Activated naive CD8-positive, alpha-beta T cell treated with anti-CD3 and anti-CD28 coated beads, Interleukin-2, amount 50 U/mL, for 24 hours (primary cell): ENCODE measurements at regions not wholly inside any gene's neighbourhood (a gene's known extent, or its start where the extent isn't known, plus 50 kb on each side); places are given as distances from the start of the nearest gene placed in this dataset.
"Not testable (repeated sequence)": the region's sequence is repeated elsewhere in the genome, so short reads cannot be mapped to it uniquely, and the experiment has no call there.

Experiments
- ATAC-seq: fragments of 150-1000 bp; cut with Tn5 transposase; one replicate; pipeline ENCODE4 v1.10.0; 2021
- DNase-seq: peaks from one replicate; pipeline ENCODE4 v3.0.0; 2021
- H3K27ac Mint-ChIP-seq: one replicate; pipeline ENCODE4 v1.8.0; 2021; ENCODE audit warnings: mild to moderate bottlenecking, mixed read lengths
- H3K27me3 Mint-ChIP-seq: one replicate; pipeline ENCODE4 v1.8.0; 2021; ENCODE audit warnings: mixed read lengths
- H3K36me3 Mint-ChIP-seq: one replicate; pipeline ENCODE4 v1.8.0; 2021; ENCODE audit warnings: low read depth, mixed read lengths
- H3K4me1 Mint-ChIP-seq: one replicate; pipeline ENCODE4 v1.8.0; 2021; ENCODE audit warnings: mixed read lengths
- H3K4me3 Mint-ChIP-seq: one replicate; pipeline ENCODE4 v1.8.0; 2021; ENCODE audit warnings: mild to moderate bottlenecking, moderate library complexity, mixed read lengths
- H3K9me3 Mint-ChIP-seq: one replicate; pipeline ENCODE4 v1.8.0; 2021; ENCODE audit warnings: mixed read lengths

- Mint-ChIP-seq H3K27ac (no peak overlapping the region), H3K9me3 (peaks cover 17% of the 10 kb centered on the region), H3K27me3 (no peaks in the 10 kb centered on the region), H3K36me3 (no peaks in the 10 kb centered on the region), H3K4me1 (no peaks in the 10 kb centered on the region), H3K4me3 (no peak overlapping the region)
- DNase-seq (no peak), ATAC-seq (no peak)
These were observed 62.6 kb downstream of the ZIC1 start for GRCh38 chr3:147471741-147472140.

GRCh38 chr3:147472846-147473245, 63.7 kb downstream of the ZIC1 start:
- no peaks in the 10 kb centered on the region for H3K36me3 Mint-ChIP-seq
- no peak for ATAC-seq
- no peaks in the 10 kb centered on the region for H3K4me1 Mint-ChIP-seq
- H3K9me3 Mint-ChIP-seq, result peaks cover 17% of the 10 kb centered on the region
- H3K27me3 Mint-ChIP-seq, result no peaks in the 10 kb centered on the region
- no peak overlapping the region for H3K4me3 Mint-ChIP-seq
- no peak for DNase-seq
- H3K27ac Mint-ChIP-seq, result no peak overlapping the region

GRCh38 chr3:147483145-147483544, 74.0 kb downstream of the ZIC1 start:
- no peaks in the 10 kb centered on the region for H3K27me3 Mint-ChIP-seq
- H3K36me3 Mint-ChIP-seq, result no peaks in the 10 kb centered on the region
- DNase-seq (no peak), ATAC-seq (no peak)
- H3K9me3 Mint-ChIP-seq, result peaks cover 14% of the 10 kb centered on the region
- no peak overlapping the region for H3K27ac Mint-ChIP-seq
- no peak overlapping the region for H3K4me3 Mint-ChIP-seq
- H3K4me1 Mint-ChIP-seq, result no peaks in the 10 kb centered on the region

DNA sequence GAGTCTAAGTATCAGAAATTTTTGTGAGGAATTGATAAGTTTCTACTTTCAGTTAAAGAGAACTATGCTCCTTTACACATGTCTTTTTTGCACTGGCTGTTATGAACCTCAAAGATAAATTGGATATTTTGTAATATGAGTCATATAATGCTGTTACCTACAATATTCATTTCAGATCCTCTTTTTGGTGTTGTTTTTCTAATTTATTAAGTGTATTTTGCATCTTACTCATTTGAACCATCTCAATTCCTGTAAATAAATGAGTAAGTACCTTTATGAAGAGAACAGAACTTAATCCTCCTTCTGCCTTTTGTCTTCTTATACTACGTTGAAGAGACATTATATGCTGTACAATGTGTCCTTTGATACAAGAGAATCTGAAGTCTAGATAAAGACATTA, 74.4 kb downstream of the ZIC1 start:
- H3K4me1 Mint-ChIP-seq, result no peaks in the 10 kb centered on the region
- H3K27me3 Mint-ChIP-seq, result no peaks in the 10 kb centered on the region
- H3K36me3 Mint-ChIP-seq, result no peaks in the 10 kb centered on the region
- ATAC-seq, result no peak
- H3K27ac Mint-ChIP-seq, result no peak overlapping the region
- no peak overlapping the region for H3K4me3 Mint-ChIP-seq
- DNase-seq, result no peak
- peaks cover 14% of the 10 kb centered on the region for H3K9me3 Mint-ChIP-seq

GRCh38 chr3:147493065-147493464, 83.9 kb downstream of the ZIC1 start:
- no peaks in the 10 kb centered on the region for H3K9me3 Mint-ChIP-seq
- DNase-seq (no peak), ATAC-seq (no peak)
- no peaks in the 10 kb centered on the region for H3K36me3 Mint-ChIP-seq
- H3K27ac Mint-ChIP-seq, result no peak overlapping the region
- no peaks in the 10 kb centered on the region for H3K27me3 Mint-ChIP-seq
- H3K4me1 Mint-ChIP-seq, result no peaks in the 10 kb centered on the region
- H3K4me3 Mint-ChIP-seq, result no peak overlapping the region

- H3K4me3 Mint-ChIP-seq, result no peak overlapping the region
- no peaks in the 10 kb centered on the region for H3K36me3 Mint-ChIP-seq
- H3K27ac Mint-ChIP-seq, result no peak overlapping the region
- H3K4me1 Mint-ChIP-seq, result no peaks in the 10 kb centered on the region
- ATAC-seq (no peak), DNase-seq (no peak)
- H3K27me3 Mint-ChIP-seq, result no peaks in the 10 kb centered on the region
- no peaks in the 10 kb centered on the region for H3K9me3 Mint-ChIP-seq
These were observed 84.5 kb downstream of the ZIC1 start for GRCh38 chr3:147493666-147494065.

DNA sequence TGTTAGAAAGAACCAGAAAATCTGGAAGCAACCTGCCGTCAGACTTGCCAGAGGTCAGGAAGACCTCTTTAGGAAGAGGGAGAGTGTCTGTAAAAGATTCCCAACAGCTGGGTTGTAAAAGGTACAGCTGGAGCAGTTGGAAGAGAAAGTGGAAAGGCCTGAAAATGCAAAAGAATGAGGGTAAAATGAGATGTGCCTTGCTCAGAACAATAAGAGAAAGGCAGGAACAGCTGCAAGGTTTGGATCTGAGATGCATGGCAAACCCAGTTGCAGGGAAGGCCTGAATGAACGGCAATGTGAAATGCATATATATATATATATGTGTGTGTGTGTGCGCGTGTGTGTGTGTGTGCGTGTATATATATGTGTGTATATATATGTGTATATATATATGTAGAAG, 88.1 kb downstream of the ZIC1 start:
- H3K4me3 Mint-ChIP-seq, result no peak overlapping the region
- H3K27me3 Mint-ChIP-seq, result no peaks in the 10 kb centered on the region
- no peak overlapping the region for H3K27ac Mint-ChIP-seq
- DNase-seq (no peak), ATAC-seq (no peak)
- no peaks in the 10 kb centered on the region for H3K4me1 Mint-ChIP-seq
- H3K36me3 Mint-ChIP-seq, result no peaks in the 10 kb centered on the region
- H3K9me3 Mint-ChIP-seq, result no peaks in the 10 kb centered on the region

- ATAC-seq (no peak), DNase-seq (no peak)
- Mint-ChIP-seq H3K36me3 (no peaks in the 10 kb centered on the region), H3K27ac (no peak overlapping the region), H3K9me3 (no peaks in the 10 kb centered on the region), H3K27me3 (no peaks in the 10 kb centered on the region), H3K4me3 (no peak overlapping the region), H3K4me1 (no peaks in the 10 kb centered on the region)
These were observed 98.6 kb downstream of the ZIC1 start for GRCh38 chr3:147507638-147508286.

- Mint-ChIP-seq H3K4me3 (no peak overlapping the region), H3K27me3 (no peaks in the 10 kb centered on the region), H3K36me3 (no peaks in the 10 kb centered on the region), H3K4me1 (no peaks in the 10 kb centered on the region), H3K9me3 (no peaks in the 10 kb centered on the region), H3K27ac (no peak overlapping the region)
- DNase-seq (no peak), ATAC-seq (no peak)
These were observed 100.3 kb downstream of the ZIC1 start for GRCh38 chr3:147509448-147509847.

DNA sequence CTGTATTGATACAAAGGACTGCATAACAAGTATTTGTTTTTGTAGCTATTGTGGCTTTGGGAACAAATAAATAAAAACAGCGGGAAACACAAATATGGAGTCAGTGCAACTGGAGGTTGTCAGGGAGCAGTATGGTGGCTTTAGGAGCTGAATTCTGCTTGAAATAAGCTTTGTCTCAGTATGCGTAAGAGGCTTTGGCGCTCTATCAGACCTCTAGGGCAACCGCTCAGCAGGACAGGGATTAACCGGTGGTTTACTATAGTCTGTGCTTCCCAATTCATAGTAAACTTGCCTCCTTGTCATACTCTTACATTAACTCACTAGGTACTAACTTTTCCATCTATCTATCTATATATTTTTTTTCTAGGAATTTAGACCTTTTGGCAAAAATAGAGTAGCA, 104.6 kb downstream of the ZIC1 start:
- H3K27ac Mint-ChIP-seq, result no peak overlapping the region
- DNase-seq (no peak), ATAC-seq (no peak)
- H3K4me3 Mint-ChIP-seq, result no peak overlapping the region
- H3K9me3 Mint-ChIP-seq, result no peaks in the 10 kb centered on the region
- H3K4me1 Mint-ChIP-seq, result no peaks in the 10 kb centered on the region
- H3K27me3 Mint-ChIP-seq, result no peaks in the 10 kb centered on the region
- no peaks in the 10 kb centered on the region for H3K36me3 Mint-ChIP-seq

GRCh38 chr3:147514366-147515160, 105.4 kb downstream of the ZIC1 start:
- Mint-ChIP-seq H3K4me1 (no peaks in the 10 kb centered on the region), H3K27me3 (no peaks in the 10 kb centered on the region), H3K36me3 (no peaks in the 10 kb centered on the region), H3K4me3 (no peak overlapping the region), H3K9me3 (no peaks in the 10 kb centered on the region), H3K27ac (no peak overlapping the region)
- ATAC-seq, result no peak
- no peak for DNase-seq

- no peaks in the 10 kb centered on the region for H3K36me3 Mint-ChIP-seq
- H3K9me3 Mint-ChIP-seq, result peaks cover 6% of the 10 kb centered on the region
- no peak for ATAC-seq
- H3K4me1 Mint-ChIP-seq, result no peaks in the 10 kb centered on the region
- no peak overlapping the region for H3K27ac Mint-ChIP-seq
- no peaks in the 10 kb centered on the region for H3K27me3 Mint-ChIP-seq
- no peak overlapping the region for H3K4me3 Mint-ChIP-seq
- no peak for DNase-seq
These were observed 109.3 kb downstream of the ZIC1 start for GRCh38 chr3:147518465-147518864.

DNA sequence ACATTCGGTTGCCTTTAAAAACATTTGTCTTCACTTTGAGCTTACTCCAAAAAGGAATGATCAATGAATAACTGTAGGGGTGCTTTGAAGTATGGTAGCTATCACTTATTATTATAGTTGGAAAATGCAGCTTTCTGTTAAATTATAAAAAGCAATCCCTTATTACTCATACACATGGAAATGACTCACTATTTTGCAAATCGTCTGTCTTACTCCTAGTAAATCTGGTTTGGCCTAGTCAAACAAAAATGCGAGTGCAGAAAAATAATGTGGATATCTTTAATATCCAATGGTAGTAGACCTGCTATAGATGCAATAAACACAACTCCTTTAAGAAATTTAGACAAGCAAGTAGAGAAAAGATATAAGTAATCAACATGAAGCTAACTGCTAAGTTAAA, 112.5 kb downstream of the ZIC1 start:
- DNase-seq, result no peak
- ATAC-seq, result no peak
- Mint-ChIP-seq H3K9me3 (peaks cover 14% of the 10 kb centered on the region), H3K36me3 (no peaks in the 10 kb centered on the region), H3K27ac (no peak overlapping the region), H3K4me1 (no peaks in the 10 kb centered on the region), H3K27me3 (no peaks in the 10 kb centered on the region), H3K4me3 (no peak overlapping the region)

DNA sequence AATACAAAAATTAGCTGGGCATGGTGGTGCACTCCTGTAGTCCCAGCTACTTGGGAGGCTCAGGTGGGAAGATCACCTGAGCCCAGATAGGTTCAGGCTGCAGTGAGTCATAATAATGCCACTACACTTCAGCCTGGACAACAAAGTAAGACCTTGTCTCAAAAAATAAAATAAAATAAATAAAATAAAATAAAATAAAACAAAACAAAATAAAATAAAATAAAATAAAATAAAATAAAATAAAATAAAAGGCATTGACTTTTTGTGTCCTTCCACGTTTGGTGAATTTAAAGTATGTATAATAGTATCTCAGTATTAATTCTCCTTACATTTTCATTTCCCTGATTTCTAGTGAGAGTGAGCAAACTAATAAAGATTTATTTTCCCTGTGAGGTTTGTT, 113.6 kb downstream of the ZIC1 start:
- not testable (repeated sequence) for H3K4me1 Mint-ChIP-seq, H3K36me3 Mint-ChIP-seq, H3K27me3 Mint-ChIP-seq, ATAC-seq, H3K27ac Mint-ChIP-seq, DNase-seq, H3K4me3 Mint-ChIP-seq
- peaks cover 14% of the 10 kb centered on the region for H3K9me3 Mint-ChIP-seq

DNA sequence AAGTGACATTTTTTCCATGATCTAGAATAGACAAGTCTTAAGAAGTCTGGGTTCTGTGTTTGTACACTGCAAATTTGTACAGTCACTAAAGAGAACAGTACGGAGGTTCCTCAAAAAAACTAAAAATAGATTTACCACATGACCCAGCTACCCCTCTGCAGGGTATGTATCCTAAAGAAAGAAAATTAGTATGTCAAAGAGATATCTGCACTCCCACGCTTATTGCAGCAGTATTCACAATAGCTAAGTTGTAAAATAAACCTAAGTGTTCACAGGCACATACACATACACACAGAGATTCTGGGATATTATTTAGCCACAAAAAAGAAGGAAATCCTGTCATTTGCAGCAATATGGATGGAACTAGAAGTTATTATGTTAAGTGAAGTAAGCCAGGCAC, 120.4 kb downstream of the ZIC1 start:
- H3K36me3 Mint-ChIP-seq, result peaks cover 2% of the 10 kb centered on the region
- no peaks in the 10 kb centered on the region for H3K4me1 Mint-ChIP-seq
- peaks cover 6% of the 10 kb centered on the region for H3K9me3 Mint-ChIP-seq
- H3K27ac Mint-ChIP-seq, result no peak overlapping the region
- no peak for DNase-seq
- no peak for ATAC-seq
- no peak overlapping the region for H3K4me3 Mint-ChIP-seq
- H3K27me3 Mint-ChIP-seq, result no peaks in the 10 kb centered on the region
